GM12873 (cell line): ENCODE measurements at regions not wholly inside any gene's neighbourhood (a gene's known extent, or its start where the extent isn't known, plus 50 kb on each side); places are given as distances from the start of the nearest gene placed in this dataset.

Experiments
- CTCF ChIP-seq: IDR thresholded peaks from 2 replicates; pipeline ENCODE4 v1.5.1; 2012; ENCODE audit warnings: low read depth, mild to moderate bottlenecking, moderate library complexity, low read length, control low read depth; ENCODE audit not compliant: insufficient read depth; ENCODE audit errors: missing control alignments

DNA sequence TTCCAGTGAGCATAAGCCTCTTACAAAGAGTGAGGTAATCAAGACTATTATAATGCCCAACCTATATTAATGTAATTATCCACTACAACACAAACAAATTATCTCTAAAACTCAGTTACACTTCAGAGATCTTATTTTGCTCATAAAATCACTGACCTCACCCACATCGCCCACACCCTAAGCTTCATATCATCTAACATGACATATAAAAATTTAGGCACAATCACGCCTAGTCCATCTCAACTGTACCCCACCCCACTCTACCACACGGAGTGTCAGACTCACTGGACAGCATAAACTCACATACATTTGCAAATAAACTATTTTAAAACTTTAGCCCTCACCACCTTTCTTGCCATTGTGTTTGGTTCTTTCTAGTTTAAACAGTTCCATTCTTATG, 252.4 kb downstream of the PCDH7 start:
- no peak for TF ChIP-seq CTCF

DNA sequence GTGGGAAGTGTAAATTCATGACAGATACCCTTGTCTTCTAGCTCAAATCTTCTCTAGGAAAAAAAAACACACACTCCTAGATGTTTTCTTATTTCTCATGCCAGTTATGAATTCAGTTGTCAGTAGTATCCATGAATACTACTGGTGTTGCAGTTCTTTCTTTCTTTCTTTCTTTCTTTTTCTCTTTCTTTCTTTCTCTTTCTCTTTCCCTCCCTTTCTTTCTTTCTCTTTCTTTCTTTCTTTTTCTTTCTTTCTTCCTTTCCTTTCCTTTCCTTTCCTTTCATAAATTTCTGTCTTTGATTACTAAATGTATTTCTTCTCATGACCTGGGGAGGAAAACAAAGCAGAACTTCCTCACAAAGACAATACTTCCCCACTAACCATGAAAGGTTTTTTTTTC, 253.8 kb downstream of the PCDH7 start:
- no peak for TF ChIP-seq CTCF

GRCh38 chr4:30979402-30979801, 259.2 kb downstream of the PCDH7 start:
- TF ChIP-seq CTCF: no peak

GRCh38 chr4:30989508-30989907, 269.3 kb downstream of the PCDH7 start:
- TF ChIP-seq CTCF: no peak

DNA sequence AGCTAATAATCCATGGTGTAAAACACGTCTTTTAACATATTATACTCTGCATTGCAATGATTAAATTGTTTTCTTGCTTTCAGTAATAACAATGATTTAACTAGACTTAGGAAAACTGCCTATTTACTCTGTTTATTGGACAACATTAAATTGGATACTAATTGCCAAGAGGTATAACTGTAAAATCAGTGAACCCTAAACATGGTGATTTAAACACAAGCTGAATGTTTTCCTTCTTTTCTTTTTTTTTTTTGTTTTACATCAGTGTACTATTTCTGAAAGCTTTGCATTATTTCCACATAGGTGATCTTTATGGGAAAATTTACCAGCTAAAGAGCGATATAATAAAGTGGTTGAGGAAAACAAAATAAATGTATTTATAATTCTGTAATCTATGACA, 276.7 kb downstream of the PCDH7 start:
- no peak for TF ChIP-seq CTCF

DNA sequence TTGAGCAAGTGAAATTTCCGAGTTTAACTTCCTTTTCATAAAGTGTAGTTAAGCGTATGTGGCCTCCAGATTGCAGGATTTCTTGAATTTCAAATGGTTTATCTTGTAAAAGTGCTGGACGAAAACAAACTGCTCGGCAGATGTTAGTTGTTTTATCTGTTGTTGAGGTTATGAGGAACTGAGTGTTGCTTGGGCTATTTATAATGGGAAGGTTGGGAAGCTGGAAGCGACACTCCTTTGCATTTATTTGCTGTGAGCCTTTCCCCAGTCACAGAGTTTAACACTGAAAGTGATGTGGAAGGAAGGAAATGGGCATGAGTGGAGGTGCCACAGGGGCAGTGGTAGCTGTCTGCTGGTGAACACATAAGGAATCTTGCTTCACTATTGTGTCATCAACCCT, 284.9 kb downstream of the PCDH7 start:
- TF ChIP-seq CTCF: no peak

- no peak for TF ChIP-seq CTCF
Observed at GRCh38 chr4:31007858-31008257, 287.7 kb downstream of the PCDH7 start.

- no peak for TF ChIP-seq CTCF
Observed at GRCh38 chr4:31009926-31010325, 289.8 kb downstream of the PCDH7 start.
